GM21515 (cell line): ENCODE measurements at regions not wholly inside any gene's neighbourhood (a gene's known extent, or its start where the extent isn't known, plus 50 kb on each side); places are given as distances from the start of the nearest gene placed in this dataset.

Experiments
- ATAC-seq: cut with Tn5 transposase; IDR thresholded peaks from one replicate; pipeline ENCODE4 v1.9.1; 2021; ENCODE audit not compliant: unreplicated experiment

DNA sequence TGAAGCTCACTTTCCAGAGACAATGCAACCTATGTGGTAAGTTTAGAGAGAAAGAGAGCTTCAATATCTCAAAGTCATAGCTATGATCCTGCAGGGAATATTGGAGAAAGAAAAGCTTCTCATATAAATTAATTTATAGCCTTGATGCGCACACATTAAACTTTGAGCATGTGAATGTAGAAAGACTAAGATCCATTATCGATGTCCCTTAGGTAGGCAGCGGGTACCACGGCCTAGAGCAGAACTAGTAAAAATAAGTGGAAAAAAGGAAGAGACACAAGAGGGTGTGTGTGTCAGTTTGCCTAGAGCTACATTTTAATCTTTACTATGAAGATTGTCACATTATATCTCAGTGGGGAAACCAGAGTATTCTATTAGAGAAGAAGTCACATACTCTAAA is 685.6 kb downstream of the AMY1C start:
- no peak for ATAC-seq

DNA sequence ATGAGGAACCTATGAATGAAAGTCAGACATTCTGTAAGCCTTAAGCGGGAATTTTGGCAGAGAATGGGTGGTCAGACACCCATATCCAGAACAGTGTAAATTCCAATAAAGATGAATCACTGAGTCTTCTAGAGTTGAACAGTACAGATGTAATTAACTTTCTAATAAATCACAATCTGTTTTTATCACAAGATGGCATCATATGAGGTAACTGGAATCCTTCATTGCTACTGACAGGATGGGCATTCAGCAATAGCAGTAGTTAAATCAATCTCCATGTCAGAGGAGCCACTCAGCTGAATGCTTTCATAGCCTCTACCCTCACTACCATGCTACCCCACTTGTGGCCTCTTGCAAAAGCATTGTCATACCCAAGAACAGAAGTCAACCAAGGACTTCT is 690.3 kb downstream of the AMY1C start:
- no peak for ATAC-seq

DNA sequence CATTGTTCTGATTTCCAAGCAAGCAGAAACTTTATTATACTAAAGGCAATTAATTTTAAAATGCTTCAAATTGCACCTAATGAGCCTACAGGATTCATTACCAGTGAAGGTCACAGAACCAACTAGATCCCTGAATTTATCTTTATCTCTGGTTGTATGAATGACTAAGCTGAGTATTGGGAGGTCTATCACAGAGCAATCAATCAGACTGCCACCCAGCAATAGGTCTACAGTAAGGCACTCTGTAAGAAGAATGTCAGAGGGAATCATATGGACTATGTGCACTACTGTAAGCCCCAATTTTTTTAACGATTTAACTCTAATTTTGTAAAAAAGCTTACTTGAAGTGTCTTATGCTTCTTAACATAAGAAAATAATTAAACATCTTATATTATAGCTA is 707.0 kb downstream of the AMY1C start:
- no peak for ATAC-seq

DNA sequence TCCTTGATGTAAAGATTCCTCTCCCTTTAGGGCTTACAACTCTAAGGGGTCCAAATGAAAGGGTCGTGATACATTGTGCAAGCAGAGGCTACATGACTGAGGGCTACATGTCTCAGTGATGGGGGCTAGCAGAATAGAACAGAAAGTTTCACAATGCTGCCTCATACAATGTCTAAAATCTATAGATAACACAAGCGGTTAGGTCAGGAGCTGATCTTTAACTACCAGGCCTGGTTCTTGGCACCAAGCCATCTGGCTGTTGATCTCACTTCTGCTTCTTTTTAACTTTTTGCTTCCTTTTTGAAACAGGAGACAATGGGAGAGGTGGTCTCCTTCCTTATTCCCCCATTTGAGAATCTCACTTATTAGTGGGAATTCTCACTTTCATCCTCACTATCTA is 710.2 kb downstream of the AMY1C start:
- ATAC-seq: no peak

DNA sequence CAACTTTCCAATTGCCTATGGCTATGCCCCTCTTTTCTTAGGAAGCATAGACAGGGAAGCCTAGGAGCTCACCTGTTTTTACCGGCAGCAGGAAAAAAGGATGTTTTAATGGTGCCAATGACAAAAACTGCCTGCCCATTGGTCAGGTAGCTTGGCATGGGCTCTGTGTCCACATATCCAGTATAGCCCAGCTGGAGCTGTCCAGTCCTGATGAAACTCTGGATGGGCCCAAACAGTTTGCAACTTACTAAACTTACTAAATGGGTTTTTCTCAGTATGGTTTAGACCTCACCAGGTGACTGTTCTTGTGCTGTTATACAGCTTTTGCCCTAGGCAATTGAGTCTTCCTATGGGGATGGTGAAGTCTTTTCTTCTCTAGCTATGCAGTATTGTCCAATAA is 711.2 kb downstream of the AMY1C start:
- ATAC-seq: no peak

DNA sequence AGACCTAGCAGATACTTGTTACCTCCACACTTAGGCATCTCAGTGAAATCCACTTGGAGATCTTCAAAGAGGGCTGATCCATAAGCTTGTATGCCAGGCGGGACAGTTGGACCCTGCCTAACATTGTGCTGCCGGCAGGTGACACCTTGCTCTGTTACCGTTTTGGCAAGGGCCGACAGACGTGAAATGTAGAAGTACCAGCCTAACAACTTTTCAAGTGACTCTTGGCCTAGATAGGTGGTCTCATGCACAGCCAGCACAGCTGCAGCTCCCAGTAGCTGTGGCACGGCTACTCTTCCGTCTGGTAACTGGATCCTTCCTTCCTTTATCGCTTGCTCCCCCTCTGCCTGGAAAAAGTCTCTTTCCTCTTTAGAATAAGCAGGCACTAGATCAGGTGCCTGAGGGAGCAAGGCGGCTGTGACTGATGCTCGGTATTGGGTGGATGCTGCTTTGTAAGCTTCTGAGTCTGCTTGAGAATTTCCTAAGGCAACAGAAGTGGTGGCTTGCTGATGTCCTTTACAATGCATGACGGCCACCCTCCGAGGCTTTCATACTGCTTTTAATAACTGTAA is 713.5 kb downstream of the AMY1C start:
- ATAC-seq: no peak

DNA sequence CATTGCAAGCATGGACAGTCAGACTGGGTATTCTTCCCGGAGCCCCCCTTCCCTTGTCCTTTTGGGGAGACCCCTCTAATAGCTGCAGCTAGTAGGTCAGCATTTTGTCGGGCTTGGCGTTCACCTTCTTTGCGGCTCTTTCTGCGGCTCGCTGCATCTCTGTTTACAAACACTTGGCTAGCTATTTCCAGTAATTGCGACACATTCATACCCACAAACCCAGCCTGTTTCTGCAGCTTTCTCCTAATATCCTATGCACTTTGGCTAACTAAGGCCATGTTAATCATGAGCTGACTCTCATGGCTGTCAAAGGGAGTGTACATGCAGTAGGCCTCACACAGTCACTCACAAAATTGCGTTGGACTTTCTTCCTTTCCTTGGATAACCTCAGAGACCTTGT is 716.4 kb downstream of the AMY1C start:
- ATAC-seq: no peak

DNA sequence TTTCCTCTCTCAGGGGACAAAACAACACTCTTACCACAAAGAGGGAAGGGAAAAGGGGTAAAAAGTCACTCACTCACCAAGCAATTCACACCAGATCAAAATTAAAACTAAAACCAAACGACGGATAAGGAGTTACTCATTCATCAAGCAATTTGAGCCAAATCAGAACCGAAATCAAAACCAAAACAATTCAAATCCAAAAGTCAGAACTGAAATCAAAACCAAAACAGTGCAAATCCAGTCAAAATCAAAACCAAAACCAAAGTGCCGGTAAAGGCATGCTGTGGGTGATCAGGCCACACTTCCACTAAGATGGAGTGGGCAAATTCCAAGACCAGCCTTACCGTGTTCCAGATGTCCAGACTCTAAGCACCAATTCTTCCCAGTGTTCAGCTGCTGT is 717.9 kb downstream of the AMY1C start:
- ATAC-seq: peak; percentile 76

DNA sequence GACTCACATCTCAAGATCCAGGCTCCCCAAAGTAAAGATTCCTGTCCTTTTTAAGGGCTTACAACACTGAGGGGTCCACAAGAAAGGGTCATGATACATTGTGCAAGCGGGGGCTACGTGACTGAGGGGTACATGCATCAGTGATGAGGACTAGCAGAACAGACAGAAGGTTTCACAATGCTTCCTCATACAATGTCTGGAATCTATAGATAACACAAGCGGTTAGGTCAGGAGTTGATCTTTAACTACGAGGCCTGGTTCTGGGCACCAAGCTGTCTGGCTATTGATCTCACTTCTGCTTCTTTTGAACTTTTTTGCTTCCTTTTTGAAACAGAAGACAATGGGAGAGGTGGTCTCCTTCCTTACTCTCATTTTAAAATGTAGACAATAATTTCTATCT is 718.6 kb downstream of the AMY1C start:
- ATAC-seq: no peak

DNA sequence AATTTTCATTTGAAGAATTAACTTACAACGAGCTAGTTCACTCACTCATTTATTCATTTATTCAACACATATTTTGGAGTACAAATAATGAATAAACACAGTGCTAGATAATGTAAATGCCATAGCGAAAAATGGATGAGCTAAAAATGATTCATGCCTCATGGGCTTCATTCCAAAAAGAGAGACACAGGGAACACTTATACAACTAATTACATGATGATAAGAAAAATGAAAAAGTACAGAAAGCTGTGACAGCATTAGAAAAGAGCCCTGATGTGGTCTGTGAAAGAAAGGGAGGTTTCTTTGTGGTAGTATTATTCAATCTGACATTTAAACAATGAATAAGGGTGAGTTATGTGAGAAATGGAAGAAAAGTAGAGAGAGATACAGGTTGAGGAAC is 726.4 kb downstream of the AMY1C start:
- ATAC-seq: no peak

DNA sequence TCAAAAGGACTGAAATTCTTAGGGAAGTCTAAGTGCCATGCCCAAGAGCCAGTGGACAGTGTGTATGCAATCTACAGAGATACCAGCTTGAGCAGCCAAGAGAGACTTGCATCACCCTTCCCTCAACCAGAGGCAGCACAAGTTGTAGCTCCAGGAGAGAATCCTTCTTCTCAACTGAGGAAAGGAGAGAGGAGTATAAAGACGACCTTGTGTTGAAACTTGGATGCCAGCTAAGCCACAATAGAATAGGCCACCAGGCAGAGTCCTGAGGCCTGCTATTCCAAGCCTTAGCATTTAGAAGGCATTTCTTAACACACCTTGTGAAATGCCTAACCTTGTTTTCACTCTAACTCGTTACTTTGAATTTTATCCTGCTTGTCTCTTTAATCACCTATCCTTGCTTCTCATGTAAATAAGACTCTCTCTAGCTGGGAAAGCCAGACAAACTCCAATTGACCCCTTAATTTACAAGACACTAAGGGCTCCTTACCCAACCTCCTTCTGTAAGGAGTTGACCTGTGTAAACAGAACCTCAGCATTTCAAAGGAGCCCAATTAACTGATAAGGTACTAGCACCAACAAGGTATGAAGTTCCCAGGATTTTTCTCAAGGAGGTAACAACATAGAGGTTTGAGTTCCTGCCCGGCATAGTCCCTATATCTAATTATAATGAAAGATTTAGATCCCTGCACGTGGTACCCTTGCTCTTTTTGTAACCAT is 738.8 kb downstream of the AMY1C start:
- no peak for ATAC-seq

DNA sequence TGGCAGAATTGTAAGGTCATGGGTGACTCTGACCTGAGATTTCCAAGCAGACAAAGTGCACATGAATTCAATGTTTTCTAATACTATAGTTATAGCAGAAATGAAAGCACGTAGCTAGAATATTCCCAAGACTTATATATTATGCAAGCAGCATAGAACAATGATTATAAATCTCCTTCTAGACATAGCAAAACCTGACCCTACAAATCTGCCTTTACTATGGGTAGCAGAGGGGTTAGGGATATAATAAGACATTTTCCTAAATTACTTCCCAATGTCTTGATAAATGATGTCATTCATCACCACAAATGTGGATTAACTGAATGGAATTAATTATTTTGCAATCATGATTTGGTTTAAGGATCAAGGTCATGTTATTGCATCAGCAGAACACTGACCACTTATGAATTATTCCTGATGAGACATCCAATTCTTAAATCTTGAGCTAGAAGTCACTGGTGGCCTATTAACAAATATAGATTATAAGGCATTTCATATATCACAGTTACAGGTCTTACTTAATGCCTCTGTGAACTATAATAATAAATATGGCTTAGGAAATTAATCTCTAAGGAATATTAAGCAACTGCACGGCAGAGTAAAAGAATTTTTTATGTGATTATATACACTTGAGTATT is 776.6 kb downstream of the AMY1C start:
- no peak for ATAC-seq

DNA sequence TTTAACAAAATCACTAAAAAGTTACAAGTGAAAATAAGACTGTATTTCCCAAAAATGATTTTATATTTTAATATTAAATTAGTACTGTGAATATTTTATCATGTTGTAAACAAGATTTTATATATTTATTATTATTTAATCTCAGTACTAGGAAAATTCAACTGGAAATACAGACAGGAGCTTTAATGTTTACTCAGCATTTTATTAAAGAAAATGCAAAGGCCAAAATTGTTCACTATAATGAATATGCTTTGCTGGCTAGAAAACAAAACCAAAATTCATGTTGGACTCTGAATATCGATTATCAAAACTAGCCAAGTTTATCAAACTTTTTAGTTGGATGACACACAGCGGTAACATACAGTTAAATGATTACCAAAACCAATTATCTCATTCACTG is 782.3 kb downstream of the AMY1C start:
- ATAC-seq: no peak

DNA sequence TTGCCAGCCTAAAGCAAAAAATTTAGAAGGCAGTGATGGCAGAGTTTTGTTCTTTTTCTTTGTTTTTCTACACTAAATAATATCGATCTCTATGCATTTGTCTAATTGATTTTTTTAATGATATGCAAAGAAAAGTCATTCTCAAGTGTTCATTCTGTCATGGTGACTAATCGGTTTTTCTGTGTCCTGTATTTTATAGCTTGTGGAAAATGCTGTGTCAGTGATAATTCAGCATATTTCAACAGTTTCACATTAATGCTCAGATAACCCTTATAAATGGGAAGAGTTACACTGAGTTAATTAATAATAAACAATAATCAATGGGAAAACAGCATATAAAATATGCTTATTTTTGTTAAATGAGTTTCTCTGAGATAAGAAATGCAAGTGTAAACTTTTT is 824.9 kb downstream of the AMY1C start:
- ATAC-seq: no peak

DNA sequence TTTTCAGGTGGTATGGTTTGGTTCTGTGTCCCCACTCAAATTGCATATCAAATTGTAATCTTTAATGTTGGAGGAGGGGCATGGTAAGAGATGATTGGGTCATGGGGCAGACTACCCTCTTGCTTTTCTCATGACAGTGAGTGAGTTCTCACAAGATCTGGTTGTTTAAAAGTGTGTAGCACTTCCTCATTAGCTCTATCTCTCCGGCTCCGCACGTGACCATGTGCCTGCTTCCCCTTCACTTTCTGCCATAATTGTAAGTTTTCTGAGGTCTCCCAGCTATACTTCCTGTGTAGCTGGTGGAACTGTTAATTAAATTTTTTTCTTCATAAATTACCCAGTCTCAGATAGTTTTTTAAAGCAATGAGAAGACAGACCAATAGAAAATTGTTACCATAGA is 843.2 kb downstream of the AMY1C start:
- peak; percentile 54 for ATAC-seq

DNA sequence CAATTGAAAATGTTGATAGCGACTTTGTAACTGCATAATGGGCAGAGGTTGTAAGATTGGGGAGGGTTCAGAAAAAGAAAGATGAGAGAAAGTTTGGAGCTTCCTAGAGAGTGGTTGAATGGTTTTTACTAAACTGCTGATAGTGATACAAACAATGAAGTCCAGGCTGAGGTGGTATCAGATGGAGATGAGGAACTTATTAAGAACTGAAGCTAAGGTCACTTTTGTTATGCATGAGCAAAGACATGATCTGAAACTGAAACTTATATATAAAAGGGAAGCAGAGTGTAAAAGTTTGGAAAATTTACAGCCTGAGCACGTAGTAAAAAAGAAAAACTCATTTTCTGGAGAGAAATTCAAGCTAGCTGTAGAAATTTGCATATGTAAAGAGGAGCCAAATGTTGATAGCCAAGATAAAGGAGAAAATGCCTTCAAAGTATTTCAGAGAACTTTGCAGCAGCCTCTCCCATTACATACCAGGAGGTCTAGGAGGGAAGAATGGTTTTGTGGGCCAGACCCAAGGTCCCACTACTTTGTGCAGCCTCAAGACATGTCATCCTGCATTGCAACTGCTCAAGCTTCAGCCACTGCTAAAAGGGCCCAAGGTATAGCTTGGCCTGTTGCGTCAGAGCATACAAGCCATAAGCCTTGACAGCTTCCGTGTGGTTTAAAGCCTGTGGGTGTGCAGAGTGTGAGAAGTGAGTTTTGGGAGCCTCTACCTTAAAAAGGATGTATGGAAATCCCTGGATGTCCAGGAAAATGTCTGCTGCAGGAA is 843.9 kb downstream of the AMY1C start:
- ATAC-seq: peak; percentile 45

DNA sequence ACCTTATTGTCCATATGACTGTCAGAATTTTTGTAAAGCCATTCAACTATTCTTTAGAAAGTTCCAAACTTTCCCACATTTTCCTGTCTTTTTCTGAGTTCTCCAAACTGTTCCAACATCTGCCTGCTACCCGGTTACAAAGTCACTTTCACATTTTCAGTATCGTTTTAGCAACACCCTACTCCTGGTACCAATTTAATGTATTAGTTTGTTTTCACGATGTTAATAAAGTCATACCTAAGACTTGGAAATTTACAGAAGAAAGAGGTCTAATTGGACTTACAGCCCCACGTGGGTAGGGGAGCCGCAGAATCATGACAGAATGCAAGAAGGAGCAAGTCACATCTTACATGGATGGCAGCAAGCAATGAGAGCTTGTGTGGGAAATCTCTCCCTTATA is 867.8 kb downstream of the AMY1C start:
- no peak for ATAC-seq

DNA sequence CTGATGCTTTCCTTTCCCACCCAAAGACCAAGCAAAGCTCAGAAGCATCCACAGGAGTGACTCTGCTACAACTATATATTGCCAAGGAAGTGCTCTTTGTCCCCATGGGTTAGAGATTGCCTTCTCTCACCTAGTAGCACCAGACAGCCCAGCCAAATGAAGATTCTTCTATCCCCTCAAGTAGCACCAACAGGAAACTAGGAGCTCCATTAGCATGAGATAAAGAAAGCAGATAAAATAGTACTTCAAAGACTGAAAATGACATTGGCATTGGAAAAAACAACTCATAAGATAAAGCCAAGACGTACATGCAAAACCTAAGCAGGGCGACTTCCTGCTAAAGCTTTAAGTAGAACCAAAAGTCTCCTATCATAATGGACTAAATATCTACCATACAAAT is 871.5 kb downstream of the AMY1C start:
- no peak for ATAC-seq

DNA sequence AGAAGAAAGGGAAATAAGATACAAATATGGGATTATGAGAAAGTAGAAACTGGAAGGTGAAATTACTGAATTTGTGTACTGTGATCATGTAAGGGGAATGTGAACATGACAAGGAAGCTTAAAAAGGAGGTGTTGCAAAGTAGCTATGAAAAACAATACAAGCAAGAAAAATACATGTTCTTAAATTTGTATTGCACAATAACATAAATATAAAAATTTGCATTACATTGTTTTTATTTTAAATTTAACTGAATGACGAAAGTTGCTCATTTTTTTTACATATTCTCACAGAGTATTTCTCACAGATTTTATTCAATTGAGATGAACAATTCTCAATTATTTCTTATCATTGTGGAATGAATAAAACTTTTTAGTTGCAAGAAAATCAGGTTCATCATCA is 874.8 kb downstream of the AMY1C start:
- ATAC-seq: no peak

DNA sequence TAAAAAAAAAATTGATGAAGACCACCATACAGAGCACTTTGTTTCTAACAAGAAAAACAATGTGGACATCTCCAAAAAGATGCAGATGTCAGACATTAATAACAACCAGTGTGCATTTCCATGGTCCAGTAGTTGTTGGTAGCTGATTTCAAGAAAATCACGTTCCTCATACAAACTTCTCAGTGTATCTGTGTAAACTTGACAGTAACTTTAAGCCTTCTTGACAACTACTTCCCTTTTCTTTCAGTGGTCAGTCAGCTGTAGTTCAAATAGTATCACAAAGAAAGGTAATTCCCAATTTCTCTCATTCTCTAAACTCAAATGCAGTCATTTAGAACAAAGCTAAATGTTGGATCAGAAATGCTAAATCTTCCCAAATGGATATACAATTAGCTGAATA is 879.9 kb downstream of the AMY1C start:
- no peak for ATAC-seq

DNA sequence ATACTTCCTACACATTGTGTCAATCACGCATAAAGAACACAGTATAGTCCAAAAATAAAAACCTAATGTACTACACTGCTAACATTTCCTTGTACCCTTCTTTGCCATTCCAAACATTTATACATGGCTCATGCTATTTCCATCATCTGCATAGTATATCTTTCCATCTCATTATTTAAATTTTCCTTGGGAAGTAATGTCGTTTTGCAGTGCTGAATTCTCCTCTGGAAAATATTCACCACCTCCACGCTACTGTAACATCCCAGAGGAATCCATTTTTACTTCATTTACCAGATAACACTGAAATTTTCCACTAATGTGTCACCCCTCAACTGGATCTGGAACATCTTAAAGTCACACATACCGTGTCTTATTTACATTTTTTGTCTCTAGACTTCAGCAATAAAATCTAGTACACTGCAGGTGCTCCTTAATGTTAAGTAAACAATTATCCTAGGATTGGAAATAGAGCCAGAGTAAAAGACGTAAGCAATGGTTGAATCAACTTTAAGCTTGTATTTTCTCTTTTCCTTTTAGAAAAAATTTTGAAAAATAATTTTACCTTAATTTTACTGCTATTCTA is 881.0 kb downstream of the AMY1C start:
- ATAC-seq: no peak

DNA sequence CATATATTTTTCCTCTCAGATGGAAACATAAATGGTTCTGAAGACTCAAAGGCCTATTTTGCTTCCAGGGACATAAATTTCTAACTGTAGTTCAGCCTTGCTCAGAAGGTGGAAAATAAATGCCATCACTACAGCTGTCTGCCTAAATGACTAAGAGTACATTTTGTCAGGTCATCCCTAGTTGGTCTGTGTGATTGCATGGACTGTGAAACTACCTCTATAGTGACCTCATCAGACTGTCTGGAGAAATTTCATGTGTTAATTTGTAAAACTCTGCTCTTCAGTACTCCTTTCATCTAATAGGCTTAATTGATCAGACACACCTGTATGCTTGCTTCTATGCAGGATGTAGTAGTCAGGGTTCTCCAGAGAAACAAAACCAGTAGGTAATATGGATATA is 886.9 kb downstream of the AMY1C start:
- ATAC-seq: no peak
